ENCODE measurements at regions not wholly inside any gene's neighbourhood (a gene's known extent, or its start where the extent isn't known, plus 50 kb on each side); places are given as distances from the start of the nearest gene placed in this dataset.

DNA sequence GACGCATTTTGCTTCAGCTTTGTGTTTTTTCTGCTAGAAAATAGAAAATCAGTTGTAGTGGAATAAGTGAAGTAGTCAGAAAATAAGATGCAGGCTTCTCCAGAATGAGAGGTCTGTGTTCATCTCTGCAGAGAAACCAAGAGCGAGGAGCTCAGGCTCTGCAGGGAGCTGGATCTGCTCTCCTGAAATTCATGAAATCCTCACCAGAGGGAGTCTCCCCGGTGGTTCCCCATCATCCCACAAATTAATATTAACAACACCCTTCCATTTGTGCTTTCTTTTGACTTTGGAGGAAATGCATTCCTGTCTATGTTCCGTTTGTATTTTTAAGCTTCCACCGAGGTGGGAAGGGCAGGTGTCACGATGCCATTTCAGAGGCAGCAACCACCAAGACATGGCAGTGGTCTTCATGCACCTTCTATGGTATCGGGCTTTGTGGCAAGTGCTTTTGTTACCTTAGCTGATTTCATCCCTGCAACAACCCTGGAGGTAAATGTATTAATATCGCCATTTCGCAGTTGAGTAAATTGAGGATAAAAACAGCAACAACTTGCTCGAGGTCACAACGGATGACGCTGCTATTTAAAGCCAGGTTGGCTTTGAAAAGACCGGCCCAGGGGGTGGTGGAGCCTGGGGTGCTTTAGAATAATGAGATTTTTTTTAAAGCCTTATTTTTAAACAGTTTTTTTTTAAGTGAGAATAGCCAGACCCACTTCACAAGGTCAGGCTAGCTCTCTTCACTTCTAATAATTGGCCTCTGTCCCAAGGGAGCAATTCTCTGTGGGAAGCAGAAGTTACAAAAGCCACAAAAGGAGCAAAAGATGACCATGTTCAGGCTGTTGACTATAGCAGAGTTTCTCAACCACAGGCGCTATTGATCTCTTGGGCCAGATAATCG, 367.6 kb upstream of the ERCC4 start:
- no peak for DNase-seq (ENCODE audit: low read depth)
- no peak overlapping the region for H3K4me3 ChIP-seq (ENCODE audit: low read depth, low read length)
- peak; percentile 16 for TF ChIP-seq CTCF (conservative IDR thresholded peaks at IDR 0.05; ENCODE audit: low read depth, low read length)

DNA sequence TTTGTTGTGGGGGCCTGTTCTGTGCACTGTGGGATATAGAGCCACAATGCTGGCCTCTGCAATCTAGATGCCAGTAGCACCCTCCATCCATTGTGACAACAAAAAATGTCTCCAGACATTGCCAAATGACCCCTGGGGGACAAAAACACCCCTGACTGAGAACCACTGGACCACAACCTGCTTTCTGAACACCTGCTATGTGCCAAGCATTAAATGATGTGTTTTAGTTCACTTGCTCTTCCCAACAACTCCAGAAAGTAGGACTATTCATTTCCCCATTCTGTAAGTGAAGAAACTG, 367.0 kb upstream of the ERCC4 start:
- no peak for TF ChIP-seq CTCF (conservative IDR thresholded peaks at IDR 0.05; ENCODE audit: low read depth, low read length)
- no peak overlapping the region for H3K4me3 ChIP-seq (ENCODE audit: low read depth, low read length)

GRCh38 chr16:13553453-13553985, 366.4 kb upstream of the ERCC4 start:
- no peak for TF ChIP-seq CTCF (conservative IDR thresholded peaks at IDR 0.05; ENCODE audit: low read depth, low read length)
- DNase-seq (ENCODE audit: low read depth), result no peak

More for the DNA sequence above, 367.0 kb upstream of the ERCC4 start:
- no peak for DNase-seq (ENCODE audit: low read depth)

GRCh38 chr16:13554005-13554404, 365.9 kb upstream of the ERCC4 start:
- H3K4me3 ChIP-seq (ENCODE audit: low read depth, low read length), result no peak overlapping the region
- no peak for DNase-seq (ENCODE audit: low read depth)
- no peak for TF ChIP-seq CTCF (conservative IDR thresholded peaks at IDR 0.05; ENCODE audit: low read depth, low read length)

More at GRCh38 chr16:13553453-13553985, 366.4 kb upstream of the ERCC4 start:
- H3K4me3 ChIP-seq (ENCODE audit: low read depth, low read length), result no peak overlapping the region

DNA sequence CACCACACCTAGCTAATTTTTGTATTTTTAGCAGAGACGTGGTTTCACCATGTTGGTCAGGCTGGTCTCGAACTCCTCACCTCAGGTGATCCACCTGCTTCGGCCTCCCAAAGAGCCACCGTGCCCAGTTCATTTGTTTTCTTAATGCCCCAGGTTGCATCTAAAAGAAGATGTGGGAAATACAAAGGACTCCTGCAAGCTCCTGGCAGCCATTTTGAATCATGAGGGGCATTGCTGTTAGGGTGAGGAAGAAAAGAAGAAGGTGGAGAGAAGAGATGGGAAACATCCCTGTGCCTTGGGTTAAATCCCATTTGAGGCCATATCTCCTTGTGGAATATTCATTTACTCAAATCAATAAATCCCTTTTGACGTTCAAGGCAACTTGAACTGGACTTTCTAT, 365.3 kb upstream of the ERCC4 start:
- no peak for DNase-seq (ENCODE audit: low read depth)
- TF ChIP-seq CTCF (conservative IDR thresholded peaks at IDR 0.05; ENCODE audit: low read depth, low read length), result no peak
- H3K4me3 ChIP-seq (ENCODE audit: low read depth, low read length), result no peak overlapping the region

DNA sequence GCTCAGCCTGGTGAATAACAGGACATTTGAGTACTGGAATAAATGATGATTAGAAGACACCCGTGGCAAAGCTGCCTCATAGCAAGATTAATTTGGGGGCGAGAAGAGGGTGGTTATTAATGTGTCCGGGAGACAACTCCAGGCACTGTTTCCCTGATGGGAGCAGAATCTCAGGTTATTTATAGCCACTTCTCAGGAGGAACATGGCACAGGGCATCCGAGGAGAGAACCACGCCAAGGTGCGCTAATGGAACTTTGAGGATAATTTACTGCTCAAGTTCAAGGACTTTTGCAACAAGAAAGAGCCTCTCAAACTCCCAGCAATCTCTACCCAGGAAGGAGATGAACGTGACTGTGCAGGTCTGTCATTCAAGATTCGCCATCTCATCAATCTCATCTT, 362.5 kb upstream of the ERCC4 start:
- H3K4me3 ChIP-seq (ENCODE audit: low read depth, low read length), result no peak overlapping the region
- no peak for TF ChIP-seq CTCF (conservative IDR thresholded peaks at IDR 0.05; ENCODE audit: low read depth, low read length)
- DNase-seq (ENCODE audit: low read depth), result no peak

- no peak for DNase-seq (ENCODE audit: low read depth)
These were observed 361.2 kb upstream of the ERCC4 start for GRCh38 chr16:13558752-13559151.

More at GRCh38 chr16:13558752-13559151, 361.2 kb upstream of the ERCC4 start:
- H3K4me3 ChIP-seq (ENCODE audit: low read depth, low read length), result no peak overlapping the region
- TF ChIP-seq CTCF (conservative IDR thresholded peaks at IDR 0.05; ENCODE audit: low read depth, low read length), result no peak

Measured in epithelial cell of proximal tubule (primary cell).